ENCODE measurements at regions not wholly inside any gene's neighbourhood (a gene's known extent, or its start where the extent isn't known, plus 50 kb on each side); places are given as distances from the start of the nearest gene placed in this dataset.

DNA sequence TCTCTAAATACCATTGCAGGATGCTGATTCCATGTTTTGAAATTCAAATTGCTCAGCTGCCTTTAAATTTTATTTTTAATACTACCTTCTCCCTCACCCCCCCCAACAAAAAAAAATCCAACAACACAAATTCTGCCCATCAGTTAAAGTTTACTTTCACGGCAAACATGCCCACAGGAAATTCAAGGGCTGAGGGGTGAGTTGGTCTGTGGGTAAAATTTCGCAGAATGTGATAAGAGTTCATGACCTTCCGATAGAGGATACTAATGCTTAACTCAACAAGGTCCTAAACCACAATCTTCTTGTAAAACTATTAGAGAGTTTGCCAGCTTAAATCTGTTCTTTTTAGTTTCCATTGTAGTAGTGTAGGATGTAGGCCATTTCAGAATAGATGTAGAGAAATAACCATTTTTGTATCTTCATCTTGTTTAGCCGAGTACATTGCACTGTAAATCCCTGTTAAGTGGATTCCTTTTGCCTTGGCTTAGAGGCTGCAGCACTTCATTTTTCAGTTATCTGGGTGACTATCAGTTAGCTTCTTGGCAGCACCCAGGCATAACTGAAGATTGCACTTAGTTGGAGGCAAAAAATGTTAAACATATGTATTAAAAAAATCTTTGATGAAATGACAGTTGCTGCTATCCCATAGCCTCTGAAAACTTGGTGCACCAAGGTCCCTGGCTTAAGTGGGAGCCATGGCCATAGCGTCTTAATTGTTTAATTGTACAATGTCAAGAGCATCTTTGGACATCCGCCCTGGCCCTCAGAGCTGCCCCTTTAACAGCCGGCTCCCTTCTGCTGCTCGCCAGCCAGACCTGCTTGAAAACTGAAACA, 232.3 kb downstream of the HAUS1 start:
- H3K27ac ChIP-seq (ENCODE audit: low read depth, low read length) = no peak overlapping the region
- H4K20me1 ChIP-seq (ENCODE audit: insufficient read depth, low read length) = no peaks in the 10 kb centered on the region
- TF ChIP-seq EZH2 (IDR thresholded peaks at IDR 0.05; ENCODE audit: insufficient read depth, low read length) = no peak
- TF ChIP-seq, protein P1, sequence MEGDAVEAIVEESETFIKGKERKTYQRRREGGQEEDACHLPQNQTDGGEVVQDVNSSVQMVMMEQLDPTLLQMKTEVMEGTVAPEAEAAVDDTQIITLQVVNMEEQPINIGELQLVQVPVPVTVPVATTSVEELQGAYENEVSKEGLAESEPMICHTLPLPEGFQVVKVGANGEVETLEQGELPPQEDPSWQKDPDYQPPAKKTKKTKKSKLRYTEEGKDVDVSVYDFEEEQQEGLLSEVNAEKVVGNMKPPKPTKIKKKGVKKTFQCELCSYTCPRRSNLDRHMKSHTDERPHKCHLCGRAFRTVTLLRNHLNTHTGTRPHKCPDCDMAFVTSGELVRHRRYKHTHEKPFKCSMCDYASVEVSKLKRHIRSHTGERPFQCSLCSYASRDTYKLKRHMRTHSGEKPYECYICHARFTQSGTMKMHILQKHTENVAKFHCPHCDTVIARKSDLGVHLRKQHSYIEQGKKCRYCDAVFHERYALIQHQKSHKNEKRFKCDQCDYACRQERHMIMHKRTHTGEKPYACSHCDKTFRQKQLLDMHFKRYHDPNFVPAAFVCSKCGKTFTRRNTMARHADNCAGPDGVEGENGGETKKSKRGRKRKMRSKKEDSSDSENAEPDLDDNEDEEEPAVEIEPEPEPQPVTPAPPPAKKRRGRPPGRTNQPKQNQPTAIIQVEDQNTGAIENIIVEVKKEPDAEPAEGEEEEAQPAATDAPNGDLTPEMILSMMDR (IDR thresholded peaks at IDR 0.05; ENCODE audit: insufficient read depth, low read depth, low read length) = no peak
- no peaks in the 10 kb centered on the region for H3K9me3 Mint-ChIP-seq (ENCODE audit: unreplicated experiment)
- H3K9ac ChIP-seq (ENCODE audit: low read length) = no peak overlapping the region
- H3K4me1 Mint-ChIP-seq (ENCODE audit: low read depth, unreplicated experiment) = peaks cover 16% of the 10 kb centered on the region
- H3K4me3 ChIP-seq (ENCODE audit: insufficient read depth, low read depth, low read length) = no peak overlapping the region
- peaks cover 34% of the 10 kb centered on the region for H3K27me3 ChIP-seq (ENCODE audit: insufficient read depth, low read length)
- H3K36me3 ChIP-seq (ENCODE audit: insufficient read depth, low read length) = no peaks in the 10 kb centered on the region
- no peaks in the 10 kb centered on the region for H3K79me2 ChIP-seq (ENCODE audit: insufficient read depth, low read length)
- H3K27ac Mint-ChIP-seq (ENCODE audit: unreplicated experiment) = no peak overlapping the region
- peak overlapping the region; percentile 41 for H3K4me2 ChIP-seq (ENCODE audit: low read length)
- peaks cover 14% of the 10 kb centered on the region for H3K4me1 ChIP-seq (ENCODE audit: insufficient read depth, low read length)
- FAIRE-seq = no peak
- no peaks in the 10 kb centered on the region for H3K9me3 ChIP-seq (ENCODE audit: insufficient read depth, low read depth, low read length)
- H3K27me3 Mint-ChIP-seq (ENCODE audit: low read depth, unreplicated experiment) = peaks cover 66% of the 10 kb centered on the region
- H3K4me3 Mint-ChIP-seq (ENCODE audit: unreplicated experiment) = no peak overlapping the region
- DNase-seq (ENCODE audit: low read depth) = no peak
- peaks cover 1% of the 10 kb centered on the region for H3K36me3 Mint-ChIP-seq (ENCODE audit: low read depth, unreplicated experiment)
- no peak overlapping the region for H2AFZ ChIP-seq (ENCODE audit: low read depth, low read length)

DNA sequence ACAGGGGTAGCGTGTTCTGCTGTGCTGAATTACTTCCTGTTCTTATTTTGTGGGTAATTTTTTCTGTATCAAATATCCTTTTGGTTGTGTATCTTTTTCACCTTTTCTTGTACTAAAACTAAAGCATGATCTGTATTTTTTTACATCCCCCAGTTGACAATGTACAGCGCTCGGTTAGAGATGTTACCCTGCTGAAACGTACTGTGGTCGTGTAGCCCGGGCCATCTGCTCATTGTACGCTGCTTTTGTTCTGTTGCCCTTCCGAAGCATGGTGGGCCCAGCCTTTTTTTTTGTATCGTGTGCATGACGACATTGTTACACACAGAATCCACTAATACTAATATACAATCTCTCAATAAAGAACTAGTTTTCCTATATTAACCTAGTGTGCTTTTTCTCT, 233.1 kb downstream of the HAUS1 start:
- FAIRE-seq = no peak
- Histone ChIP-seq H2AFZ (ENCODE audit: low read depth, low read length) (no peak overlapping the region), H3K4me3 (ENCODE audit: insufficient read depth, low read depth, low read length) (no peak overlapping the region), H3K4me2 (ENCODE audit: low read length) (peak overlapping the region; percentile 41), H3K9me3 (ENCODE audit: insufficient read depth, low read depth, low read length) (no peaks in the 10 kb centered on the region), H3K36me3 (ENCODE audit: insufficient read depth, low read length) (no peaks in the 10 kb centered on the region), H3K79me2 (ENCODE audit: insufficient read depth, low read length) (no peaks in the 10 kb centered on the region), H3K27me3 (ENCODE audit: insufficient read depth, low read length) (peaks cover 31% of the 10 kb centered on the region), H3K4me1 (ENCODE audit: insufficient read depth, low read length) (peaks cover 14% of the 10 kb centered on the region), H3K9ac (ENCODE audit: low read length) (no peak overlapping the region), H4K20me1 (ENCODE audit: insufficient read depth, low read length) (no peaks in the 10 kb centered on the region), H3K27ac (ENCODE audit: low read depth, low read length) (no peak overlapping the region)
- no peaks in the 10 kb centered on the region for H3K9me3 Mint-ChIP-seq (ENCODE audit: unreplicated experiment)
- peaks cover 16% of the 10 kb centered on the region for H3K4me1 Mint-ChIP-seq (ENCODE audit: low read depth, unreplicated experiment)
- TF ChIP-seq, protein P1 (IDR thresholded peaks at IDR 0.05; ENCODE audit: insufficient read depth, low read depth, low read length) = no peak
- no peak for TF ChIP-seq EZH2 (IDR thresholded peaks at IDR 0.05; ENCODE audit: insufficient read depth, low read length)
- no peak for DNase-seq (ENCODE audit: low read depth)
- H3K36me3 Mint-ChIP-seq (ENCODE audit: low read depth, unreplicated experiment) = peaks cover 1% of the 10 kb centered on the region
- peaks cover 65% of the 10 kb centered on the region for H3K27me3 Mint-ChIP-seq (ENCODE audit: low read depth, unreplicated experiment)
- no peak overlapping the region for H3K27ac Mint-ChIP-seq (ENCODE audit: unreplicated experiment)
- H3K4me3 Mint-ChIP-seq (ENCODE audit: unreplicated experiment) = no peak overlapping the region

DNA sequence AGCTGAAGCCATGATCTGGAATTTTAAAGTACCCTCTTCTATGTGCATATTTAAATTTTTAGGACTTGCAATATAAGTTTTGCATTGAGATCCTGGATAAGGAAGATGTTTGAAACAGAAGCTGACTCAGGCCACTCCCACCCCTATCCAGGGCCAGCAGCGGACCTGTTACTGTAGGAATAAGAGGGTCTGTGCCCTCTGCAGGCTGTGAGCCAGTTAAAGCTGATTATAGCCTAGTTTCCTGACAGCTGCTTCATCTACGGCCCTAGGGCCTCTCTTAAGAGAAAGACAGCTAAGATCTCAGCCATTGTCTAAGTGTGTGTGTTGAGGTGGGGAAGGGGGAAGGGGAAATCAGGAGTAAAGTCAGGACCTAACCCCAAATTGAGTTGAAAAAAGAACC, 234.0 kb downstream of the HAUS1 start:
- Mint-ChIP-seq H3K4me1 (ENCODE audit: low read depth, unreplicated experiment) (peaks cover 16% of the 10 kb centered on the region), H3K27me3 (ENCODE audit: low read depth, unreplicated experiment) (peaks cover 58% of the 10 kb centered on the region)

More for the DNA sequence above, 234.0 kb downstream of the HAUS1 start:
- H3K9ac ChIP-seq (ENCODE audit: low read length) = no peak overlapping the region
- H3K4me1 ChIP-seq (ENCODE audit: insufficient read depth, low read length) = peaks cover 13% of the 10 kb centered on the region
- H3K9me3 ChIP-seq (ENCODE audit: insufficient read depth, low read depth, low read length) = no peaks in the 10 kb centered on the region
- no peak overlapping the region for H3K4me2 ChIP-seq (ENCODE audit: low read length)
- Mint-ChIP-seq H3K9me3 (ENCODE audit: unreplicated experiment) (no peaks in the 10 kb centered on the region), H3K36me3 (ENCODE audit: low read depth, unreplicated experiment) (no peaks in the 10 kb centered on the region), H3K4me3 (ENCODE audit: unreplicated experiment) (no peak overlapping the region), H3K27ac (ENCODE audit: unreplicated experiment) (peak overlapping the region; percentile 9)
- no peaks in the 10 kb centered on the region for H3K79me2 ChIP-seq (ENCODE audit: insufficient read depth, low read length)
- DNase-seq (ENCODE audit: low read depth) (no peak), FAIRE-seq (no peak)
- no peaks in the 10 kb centered on the region for H4K20me1 ChIP-seq (ENCODE audit: insufficient read depth, low read length)
- no peak overlapping the region for H3K4me3 ChIP-seq (ENCODE audit: insufficient read depth, low read depth, low read length)
- H3K27ac ChIP-seq (ENCODE audit: low read depth, low read length) = no peak overlapping the region
- H3K36me3 ChIP-seq (ENCODE audit: insufficient read depth, low read length) = no peaks in the 10 kb centered on the region
- peaks cover 22% of the 10 kb centered on the region for H3K27me3 ChIP-seq (ENCODE audit: insufficient read depth, low read length)
- H2AFZ ChIP-seq (ENCODE audit: low read depth, low read length) = no peak overlapping the region
- TF ChIP-seq, protein P1 (IDR thresholded peaks at IDR 0.05; ENCODE audit: insufficient read depth, low read depth, low read length) = no peak
- no peak for TF ChIP-seq EZH2 (IDR thresholded peaks at IDR 0.05; ENCODE audit: insufficient read depth, low read length)

Data from astrocyte (in vitro differentiated cells and primary cell).